A549 (cell line): ENCODE measurements at regions not wholly inside any gene's neighbourhood (a gene's known extent, or its start where the extent isn't known, plus 50 kb on each side); places are given as distances from the start of the nearest gene placed in this dataset.

ENCODE experiments used
- ATAC-seq, 2 experiments: fragments of 200-7000 bp in 1 of 2; fragments of >200 bp in 1 of 2; cut with Nextera tagmentation in 1 of 2; cut with Tn5 transposase in 1 of 2; 3 replicates each; pipeline versions ENCODE4 v1.8.0 to v1.9.1; 2018 to 2020; ENCODE audit warnings: mild to moderate bottlenecking in 1 of 2, moderate library complexity in 1 of 2
- CTCF ChIA-PET: fragments of 300-600 bp; sonication (Branson Sonifier 250); formaldehyde crosslinking; extraction: SDS; loops from one replicate; lab custom pipeline; 2021; ENCODE audit warnings: antibody characterized with exemption, inconsistent platforms; lab: Yijun Ruan, JAX
- POLR2A ChIA-PET: fragments of 350-600 bp; formaldehyde crosslinking; extraction: SDS; loops from one replicate; lab custom pipeline; 2021; ENCODE audit warnings: antibody characterized with exemption, inconsistent platforms; lab: Yijun Ruan, JAX
- DNase-seq, 2 experiments: peaks; one replicate each; pipeline versions ENCODE4 v3.0.0 to v3.0.0-alpha.2; 2011 to 2016; ENCODE audit warnings: low read depth in 1 of 2, low spot score in 1 of 2
- FAIRE-seq: peaks from 2 replicates; lab custom pipeline; 2011; peaks lifted over from hg19 to GRCh38; lab: Jason Lieb, UNC
- H3K27ac ChIP-seq, 2 experiments: fragments of >200 bp; sonication (Bioruptor Twin); formaldehyde crosslinking; 3 replicates each; pipeline ENCODE4 v1.5.1; 2016 to 2017
- H3K4me1 ChIP-seq: fragments of >200 bp; sonication (Bioruptor Twin); formaldehyde crosslinking; 3 replicates; pipeline ENCODE4 v1.6.1; 2016
- H3K4me2 ChIP-seq: fragments of >200 bp; sonication (Bioruptor Twin); formaldehyde crosslinking; 3 replicates; pipeline ENCODE4 v1.6.1; 2016
- H3K4me3 ChIP-seq: fragments of >200 bp; sonication (Bioruptor Twin); formaldehyde crosslinking; 3 replicates; pipeline ENCODE4 v1.5.1; 2016
- H3K9me3 ChIP-seq: fragments of >200 bp; sonication (Bioruptor Twin); formaldehyde crosslinking; 3 replicates; pipeline ENCODE4 v1.6.1; 2016
- BHLHE40 ChIP-seq: IDR thresholded peaks from 2 replicates; pipeline ENCODE4 v1.6.1; 2012; ENCODE audit warnings: low read depth, low read length, inconsistent platforms
- CHD4 ChIP-seq: fragments of 200-600 bp; sonication (generic); IDR thresholded peaks from 2 replicates; pipeline ENCODE4 v1.6.1; 2016; ENCODE audit warnings: antibody characterized with exemption, mild to moderate bottlenecking, borderline replicate concordance
- EHF ChIP-seq: fragments of 250-450 bp; sonication (Bioruptor Pico); IDR thresholded peaks from 2 replicates; pipeline ENCODE4 v1.5.0; 2020; ENCODE audit warnings: mild to moderate bottlenecking
- EHMT2 ChIP-seq: fragments of 200-600 bp; sonication (generic); IDR thresholded peaks from 2 replicates; pipeline ENCODE4 v1.6.1; 2016; ENCODE audit warnings: antibody characterized with exemption, low read depth, mild to moderate bottlenecking, moderate library complexity
- ESRRA ChIP-seq: fragments of 150-350 bp; IDR thresholded peaks from 2 replicates; pipeline ENCODE4 v1.6.1; 2014; ENCODE audit warnings: mild to moderate bottlenecking, low read length, borderline replicate concordance
- FOSL2 ChIP-seq, 2 experiments: fragments of 450-650 bp in 1 of 2; fragments of >200 bp in 1 of 2; sonication (Bioruptor Twin) in 1 of 2; formaldehyde crosslinking; IDR thresholded peaks; 2 replicates each; pipeline versions ENCODE4 v1.5.0 to v1.6.1; 2016 to 2020; ENCODE audit warnings: mild to moderate bottlenecking in 1 of 2, moderate library complexity in 1 of 2
- FOXS1 ChIP-seq: fragments of 250-450 bp; sonication (Bioruptor Pico); IDR thresholded peaks from 2 replicates; pipeline ENCODE4 v1.5.0; 2020; ENCODE audit warnings: mild to moderate bottlenecking, moderate library complexity
- GATA3 ChIP-seq: IDR thresholded peaks from 2 replicates; pipeline ENCODE4 v1.6.1; 2012; ENCODE audit warnings: borderline replicate concordance
- HDAC2 ChIP-seq: fragments of 200-600 bp; sonication (generic); IDR thresholded peaks from 2 replicates; pipeline ENCODE4 v1.6.1; 2016
- HOXA7 ChIP-seq: fragments of 250-450 bp; sonication (Bioruptor Pico); IDR thresholded peaks from 2 replicates; pipeline ENCODE4 v1.5.0; 2020; ENCODE audit warnings: mild to moderate bottlenecking, moderate library complexity
- JUNB ChIP-seq: fragments of >200 bp; sonication (Bioruptor Twin); formaldehyde crosslinking; IDR thresholded peaks from 2 replicates; pipeline ENCODE4 v1.6.1; 2016
- KDM1A ChIP-seq: fragments of 200-600 bp; sonication (generic); IDR thresholded peaks from 2 replicates; pipeline ENCODE4 v1.6.1; 2016; ENCODE audit warnings: low read depth, mild to moderate bottlenecking
- KDM5A ChIP-seq: fragments of 200-600 bp; sonication (generic); IDR thresholded peaks from 2 replicates; pipeline ENCODE4 v1.6.1; 2016; ENCODE audit warnings: antibody characterized with exemption, mild to moderate bottlenecking
- MAFK ChIP-seq: fragments of 450-650 bp; IDR thresholded peaks from 2 replicates; pipeline ENCODE4 v1.6.1; 2014; ENCODE audit not compliant: partially characterized antibody
- MAZ ChIP-seq: fragments of 150-350 bp; IDR thresholded peaks from 2 replicates; pipeline ENCODE4 v1.6.1; 2014; ENCODE audit warnings: antibody characterized with exemption, low read depth, low read length, borderline replicate concordance
- NFE2L2 ChIP-seq: fragments of 150-350 bp; conservative IDR thresholded peaks from 2 replicates; pipeline ENCODE4 v1.6.1; 2014; ENCODE audit warnings: low read length
- NPAS2 ChIP-seq: fragments of 250-450 bp; sonication (Bioruptor Pico); IDR thresholded peaks from 2 replicates; pipeline ENCODE4 v1.8.0; 2022; ENCODE audit warnings: mild to moderate bottlenecking, moderate library complexity, borderline replicate concordance
- NR3C1 ChIP-seq: fragments of >200 bp; sonication (Bioruptor Twin); formaldehyde crosslinking; IDR thresholded peaks from 3 replicates; pipeline ENCODE4 v1.6.1; 2017
- PBX3 ChIP-seq: IDR thresholded peaks from 2 replicates; pipeline ENCODE4 v1.6.1; 2012
- RFX5 ChIP-seq: fragments of 450-650 bp; IDR thresholded peaks from 2 replicates; pipeline ENCODE4 v1.7.1; 2014; ENCODE audit warnings: antibody characterized with exemption, mild to moderate bottlenecking, moderate library complexity
- SREBF2 ChIP-seq: fragments of 450-650 bp; IDR thresholded peaks from 2 replicates; pipeline ENCODE4 v1.6.1; 2014; ENCODE audit warnings: mild to moderate bottlenecking, moderate library complexity
- ZC3H11A ChIP-seq: fragments of 450-650 bp; IDR thresholded peaks from 2 replicates; pipeline ENCODE4 v1.6.1; 2014; ENCODE audit warnings: antibody characterized with exemption, mild to moderate bottlenecking
- ZFP36 ChIP-seq: fragments of 450-650 bp; IDR thresholded peaks from 2 replicates; pipeline ENCODE4 v1.6.1; 2014; ENCODE audit warnings: borderline replicate concordance; ENCODE audit not compliant: partially characterized antibody
- ZSCAN20 ChIP-seq: fragments of 250-450 bp; sonication (Bioruptor Pico); IDR thresholded peaks from 2 replicates; pipeline ENCODE4 v1.8.0; 2022; ENCODE audit warnings: mild to moderate bottlenecking, moderate library complexity
- WGBS: methylation state at CpG from one replicate; pipeline ENCODE4 v1.1.6; 2017; ENCODE audit errors: missing lambda C conversion rate; 5-methylcytosine and 5-hydroxymethylcytosine counted together
- TF ChIP-seq, protein P1 (sequence below): fragments of 250-450 bp; sonication (Bioruptor Pico); IDR thresholded peaks from 2 replicates; pipeline ENCODE4 v1.5.0; 2021; ENCODE audit warnings: mild to moderate bottlenecking, moderate library complexity, borderline replicate concordance
- TF ChIP-seq, protein P2 (sequence below): fragments of 250-450 bp; sonication (Bioruptor Pico); IDR thresholded peaks from 2 replicates; pipeline ENCODE4 v1.5.0; 2020; ENCODE audit warnings: low read depth, mild to moderate bottlenecking, moderate library complexity
- TF ChIP-seq, protein P3 (sequence below): fragments of 150-350 bp; IDR thresholded peaks from 2 replicates; pipeline ENCODE4 v1.6.1; 2014; ENCODE audit warnings: low read depth, mild to moderate bottlenecking, low read length
- TF ChIP-seq, protein P4 (sequence below): fragments of >200 bp; sonication (Bioruptor Twin); formaldehyde crosslinking; IDR thresholded peaks from 3 replicates; pipeline ENCODE4 v1.5.1; 2016

DNA sequence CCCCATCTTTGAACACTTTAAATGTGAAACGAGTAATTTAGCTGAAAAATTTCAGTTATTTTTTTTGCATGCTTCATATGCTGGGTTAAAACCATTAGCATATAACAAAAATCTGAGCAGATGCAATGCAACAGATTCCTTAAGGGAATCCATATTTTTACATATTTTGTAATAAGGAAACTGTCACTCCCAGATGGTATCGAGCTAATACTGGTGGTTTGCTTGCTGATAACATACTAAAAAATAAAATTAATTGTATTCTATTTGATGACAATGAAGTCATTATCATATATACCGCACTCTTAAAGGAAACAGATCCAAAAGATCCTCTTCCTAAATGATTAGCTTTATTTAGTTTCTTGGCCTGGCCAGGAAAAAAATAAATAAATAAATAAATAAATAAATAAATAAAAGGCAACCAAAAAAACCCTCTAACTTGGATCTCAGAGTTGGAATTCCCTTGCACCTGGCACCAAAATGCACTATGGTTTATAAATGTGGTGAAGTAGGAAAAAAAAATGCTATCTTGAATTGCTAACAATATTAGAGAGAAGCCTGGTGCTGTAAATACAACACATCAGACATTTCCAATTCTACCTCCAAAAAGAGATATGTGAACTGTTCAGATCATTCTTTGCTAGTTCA lies 503.2 kb upstream of the ARRDC4 start:
- Histone ChIP-seq H3K27ac (no peak overlapping the region), H3K4me2 (no peak overlapping the region), H3K4me1 (no peaks in the 10 kb centered on the region), H3K4me3 (no peak overlapping the region), H3K9me3 (no peaks in the 10 kb centered on the region; the same call in 2 of the 3 replicates)
- ATAC-seq (no peak), DNase-seq (no peak), FAIRE-seq (no peak)
- WGBS: 5% methylated on average over 3 of the region's 3 CpGs
- ChIA-PET POLR2A (no interaction called here), CTCF (no interaction called here)
- peak; percentile 52 for TF ChIP-seq ZC3H11A
- no peak for TF ChIP-seq BHLHE40

DNA sequence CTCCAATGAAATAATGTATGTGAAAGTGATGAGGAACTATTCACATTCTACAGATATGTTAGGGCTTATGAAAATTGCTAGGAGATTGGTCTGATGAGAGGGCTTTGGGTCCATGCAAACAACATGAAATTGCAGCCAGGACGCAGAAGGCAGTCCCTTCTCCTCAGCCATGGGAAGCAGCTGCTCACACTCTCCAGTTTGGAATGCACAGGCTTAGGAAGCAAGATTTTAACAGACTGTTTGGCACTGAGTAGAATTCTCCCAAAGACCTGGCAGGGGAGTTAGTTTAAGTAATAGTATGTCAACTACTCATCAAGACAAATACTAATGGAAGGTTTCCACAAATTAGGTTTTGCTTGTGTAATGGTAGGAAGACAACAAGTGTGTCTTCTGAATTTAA lies 500.7 kb upstream of the ARRDC4 start:
- Histone ChIP-seq H3K4me2 (no peak overlapping the region), H3K9me3 (no peaks in the 10 kb centered on the region), H3K4me3 (no peak overlapping the region), H3K4me1 (no peaks in the 10 kb centered on the region), H3K27ac (no peak overlapping the region)
- POLR2A ChIA-PET: no interaction called here
- TF ChIP-seq MAFK (no peak), EHF (no peak), MAZ (no peak), HDAC2 (no peak), KDM5A (no peak), GATA3 (no peak), NPAS2 (CRISPR knock-in tag) (no peak), NR3C1 (no peak), ESRRA (no peak), HOXA7 (CRISPR knock-in tag) (no peak), PBX3 (no peak)
- ATAC-seq: no peak
- no peak for DNase-seq
- WGBS: 0% methylated on average over 1 of the region's 1 CpG
- no peak for FAIRE-seq
- CTCF ChIA-PET: interaction anchor here (0.6 kb wide), 1 partner anchor 874 kb away, joined by 5 read pairs; no protein-coding TSS in a partner anchor

GRCh38 chr15:97461226-97461625 lies 499.3 kb upstream of the ARRDC4 start:
- POLR2A ChIA-PET: no interaction called here
- CTCF ChIA-PET: no interaction called here
- TF ChIP-seq SREBF2 (no peak), ZSCAN20 (CRISPR knock-in tag) (no peak), NFE2L2 (no peak), EHF (no peak), PBX3 (no peak), FOSL2 (IDR thresholded peaks at IDR 0.05) (no peak), FOSL2 (CRISPR knock-in tag; IDR thresholded peaks at IDR 0.05) (no peak), KDM1A (no peak), JUNB (no peak), ZFP36 (no peak), EHMT2 (no peak), CHD4 (no peak), FOXS1 (CRISPR knock-in tag) (no peak), RFX5 (no peak)
- TF ChIP-seq, protein P1, sequence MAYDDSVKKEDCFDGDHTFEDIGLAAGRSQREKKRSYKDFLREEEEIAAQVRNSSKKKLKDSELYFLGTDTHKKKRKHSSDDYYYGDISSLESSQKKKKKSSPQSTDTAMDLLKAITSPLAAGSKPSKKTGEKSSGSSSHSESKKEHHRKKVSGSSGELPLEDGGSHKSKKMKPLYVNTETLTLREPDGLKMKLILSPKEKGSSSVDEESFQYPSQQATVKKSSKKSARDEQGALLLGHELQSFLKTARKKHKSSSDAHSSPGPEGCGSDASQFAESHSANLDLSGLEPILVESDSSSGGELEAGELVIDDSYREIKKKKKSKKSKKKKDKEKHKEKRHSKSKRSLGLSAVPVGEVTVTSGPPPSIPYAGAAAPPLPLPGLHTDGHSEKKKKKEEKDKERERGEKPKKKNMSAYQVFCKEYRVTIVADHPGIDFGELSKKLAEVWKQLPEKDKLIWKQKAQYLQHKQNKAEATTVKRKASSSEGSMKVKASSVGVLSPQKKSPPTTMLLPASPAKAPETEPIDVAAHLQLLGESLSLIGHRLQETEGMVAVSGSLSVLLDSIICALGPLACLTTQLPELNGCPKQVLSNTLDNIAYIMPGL (CRISPR knock-in tag): no peak
- TF ChIP-seq, protein P2, sequence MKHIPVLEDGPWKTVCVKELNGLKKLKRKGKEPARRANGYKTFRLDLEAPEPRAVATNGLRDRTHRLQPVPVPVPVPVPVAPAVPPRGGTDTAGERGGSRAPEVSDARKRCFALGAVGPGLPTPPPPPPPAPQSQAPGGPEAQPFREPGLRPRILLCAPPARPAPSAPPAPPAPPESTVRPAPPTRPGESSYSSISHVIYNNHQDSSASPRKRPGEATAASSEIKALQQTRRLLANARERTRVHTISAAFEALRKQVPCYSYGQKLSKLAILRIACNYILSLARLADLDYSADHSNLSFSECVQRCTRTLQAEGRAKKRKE (CRISPR knock-in tag): no peak
- TF ChIP-seq, protein P3, sequence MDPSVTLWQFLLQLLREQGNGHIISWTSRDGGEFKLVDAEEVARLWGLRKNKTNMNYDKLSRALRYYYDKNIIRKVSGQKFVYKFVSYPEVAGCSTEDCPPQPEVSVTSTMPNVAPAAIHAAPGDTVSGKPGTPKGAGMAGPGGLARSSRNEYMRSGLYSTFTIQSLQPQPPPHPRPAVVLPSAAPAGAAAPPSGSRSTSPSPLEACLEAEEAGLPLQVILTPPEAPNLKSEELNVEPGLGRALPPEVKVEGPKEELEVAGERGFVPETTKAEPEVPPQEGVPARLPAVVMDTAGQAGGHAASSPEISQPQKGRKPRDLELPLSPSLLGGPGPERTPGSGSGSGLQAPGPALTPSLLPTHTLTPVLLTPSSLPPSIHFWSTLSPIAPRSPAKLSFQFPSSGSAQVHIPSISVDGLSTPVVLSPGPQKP: no peak
- TF ChIP-seq, protein P4, sequence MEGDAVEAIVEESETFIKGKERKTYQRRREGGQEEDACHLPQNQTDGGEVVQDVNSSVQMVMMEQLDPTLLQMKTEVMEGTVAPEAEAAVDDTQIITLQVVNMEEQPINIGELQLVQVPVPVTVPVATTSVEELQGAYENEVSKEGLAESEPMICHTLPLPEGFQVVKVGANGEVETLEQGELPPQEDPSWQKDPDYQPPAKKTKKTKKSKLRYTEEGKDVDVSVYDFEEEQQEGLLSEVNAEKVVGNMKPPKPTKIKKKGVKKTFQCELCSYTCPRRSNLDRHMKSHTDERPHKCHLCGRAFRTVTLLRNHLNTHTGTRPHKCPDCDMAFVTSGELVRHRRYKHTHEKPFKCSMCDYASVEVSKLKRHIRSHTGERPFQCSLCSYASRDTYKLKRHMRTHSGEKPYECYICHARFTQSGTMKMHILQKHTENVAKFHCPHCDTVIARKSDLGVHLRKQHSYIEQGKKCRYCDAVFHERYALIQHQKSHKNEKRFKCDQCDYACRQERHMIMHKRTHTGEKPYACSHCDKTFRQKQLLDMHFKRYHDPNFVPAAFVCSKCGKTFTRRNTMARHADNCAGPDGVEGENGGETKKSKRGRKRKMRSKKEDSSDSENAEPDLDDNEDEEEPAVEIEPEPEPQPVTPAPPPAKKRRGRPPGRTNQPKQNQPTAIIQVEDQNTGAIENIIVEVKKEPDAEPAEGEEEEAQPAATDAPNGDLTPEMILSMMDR: no peak

More at GRCh38 chr15:97461226-97461625, 499.3 kb upstream of the ARRDC4 start:
- Histone ChIP-seq H3K4me3 (no peak overlapping the region), H3K4me1 (no peaks in the 10 kb centered on the region), H3K9me3 (0 out of 3 replicates have a peak, but pooled peaks cover 3% of the 10 kb centered on the region), H3K4me2 (no peak overlapping the region), H3K27ac (no peak overlapping the region)
- no peak for DNase-seq
- ATAC-seq: no peak
- no peak for FAIRE-seq
- WGBS: 0% methylated on average over 1 of the region's 1 CpG
